GM06990 (cell line): ENCODE measurements at regions not wholly inside any gene's neighbourhood (a gene's known extent, or its start where the extent isn't known, plus 50 kb on each side); places are given as distances from the start of the nearest gene placed in this dataset.

Experiments
- DNase-seq: peaks from one replicate; pipeline ENCODE4 v3.0.0-alpha.2; 2011; ENCODE audit not compliant: insufficient read length; ENCODE audit errors: extremely low read depth
- H3K27me3 ChIP-seq: replicated peaks from 2 replicates; pipeline ENCODE4 v1.6.0; 2011; ENCODE audit warnings: low read length; ENCODE audit not compliant: control insufficient read depth, insufficient read depth
- H3K36me3 ChIP-seq: 2 replicates; pipeline ENCODE4 v1.5.1; 2011; ENCODE audit warnings: low read length; ENCODE audit not compliant: control insufficient read depth, insufficient read depth
- H3K4me3 ChIP-seq: replicated peaks from 2 replicates; pipeline ENCODE4 v1.5.1; 2011; ENCODE audit warnings: low read depth, mild to moderate bottlenecking, control low read depth, low read length
- CTCF ChIP-seq: IDR thresholded peaks from 2 replicates; pipeline ENCODE4 v1.5.1; 2011; ENCODE audit warnings: low read length, control low read depth, mild to moderate bottlenecking, inconsistent platforms; ENCODE audit not compliant: insufficient read depth, poor library complexity, severe bottlenecking

- Histone ChIP-seq H3K4me3 (no peak overlapping the region), H3K36me3 (no peaks in the 10 kb centered on the region), H3K27me3 (no peaks in the 10 kb centered on the region)
- DNase-seq: no peak
- TF ChIP-seq CTCF: no peak
Measured at GRCh38 chr5:163189023-163189553, 248.3 kb upstream of the CCNG1 start.

- DNase-seq: no peak
- TF ChIP-seq CTCF: no peak
- Histone ChIP-seq H3K4me3 (no peak overlapping the region), H3K36me3 (no peaks in the 10 kb centered on the region), H3K27me3 (no peaks in the 10 kb centered on the region)
Measured at GRCh38 chr5:163190283-163190682, 247.1 kb upstream of the CCNG1 start.

- no peak for TF ChIP-seq CTCF
Measured at GRCh38 chr5:163190784-163191183, 246.6 kb upstream of the CCNG1 start.

GRCh38 chr5:163193886-163194285, 243.5 kb upstream of the CCNG1 start:
- no peaks in the 10 kb centered on the region for H3K27me3 ChIP-seq
- no peak overlapping the region for H3K4me3 ChIP-seq
- no peak for DNase-seq
- no peak for TF ChIP-seq CTCF
- H3K36me3 ChIP-seq: no peaks in the 10 kb centered on the region

More at GRCh38 chr5:163190784-163191183, 246.6 kb upstream of the CCNG1 start:
- no peak for DNase-seq
- Histone ChIP-seq H3K36me3 (no peaks in the 10 kb centered on the region), H3K4me3 (no peak overlapping the region), H3K27me3 (no peaks in the 10 kb centered on the region)

- DNase-seq: no peak
- no peak overlapping the region for H3K4me3 ChIP-seq
- no peaks in the 10 kb centered on the region for H3K27me3 ChIP-seq
- TF ChIP-seq CTCF: no peak
- no peaks in the 10 kb centered on the region for H3K36me3 ChIP-seq
Measured at GRCh38 chr5:163205645-163206044, 231.8 kb upstream of the CCNG1 start.

GRCh38 chr5:163221581-163221980, 215.8 kb upstream of the CCNG1 start:
- H3K27me3 ChIP-seq: no peaks in the 10 kb centered on the region
- no peak overlapping the region for H3K4me3 ChIP-seq
- no peak for TF ChIP-seq CTCF
- DNase-seq: no peak
- H3K36me3 ChIP-seq: no peaks in the 10 kb centered on the region
